ENCODE measurements at regions not wholly inside any gene's neighbourhood (a gene's known extent, or its start where the extent isn't known, plus 50 kb on each side); places are given as distances from the start of the nearest gene placed in this dataset.

- TF ChIP-seq CTCF (IDR thresholded peaks at IDR 0.05; ENCODE audit: insufficient read depth, low read depth, low read length) = no peak
- TF ChIP-seq EZH2 (IDR thresholded peaks at IDR 0.05; ENCODE audit: insufficient read depth, low read length) = no peak
Measured at GRCh38 chr3:161950318-161950868, 453.8 kb downstream of the OTOL1 start.
